MV-4-11 (cell line): ENCODE measurements at regions not wholly inside any gene's neighbourhood (a gene's known extent, or its start where the extent isn't known, plus 50 kb on each side); places are given as distances from the start of the nearest gene placed in this dataset.
"Not testable (repeated sequence)": the region's sequence is repeated elsewhere in the genome, so short reads cannot be mapped to it uniquely, and the experiment has no call there.

Experiments used
- DNase-seq: peaks from one replicate; lab custom pipeline; 2025; lab: John Stamatoyannopoulos, UW

DNA sequence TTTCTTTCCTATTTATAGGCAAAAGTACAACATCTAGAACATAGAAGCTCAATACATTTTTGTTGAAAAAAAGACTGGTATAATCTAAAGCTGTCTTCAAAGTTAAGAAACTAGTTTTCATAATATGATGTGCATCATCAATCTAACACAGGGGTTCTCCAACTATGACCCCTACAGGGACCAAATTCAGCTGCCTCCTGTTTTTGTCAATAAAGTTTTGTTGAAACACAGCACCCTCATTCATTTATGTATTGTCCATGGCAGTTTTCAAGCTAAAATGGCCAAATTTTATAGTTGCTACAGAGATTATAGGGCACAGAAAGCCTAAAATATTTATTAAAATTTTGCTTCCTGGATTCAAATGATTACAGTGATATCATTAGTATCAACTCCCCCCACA is 452.9 kb downstream of the CCER1 start:
- DNase-seq, result no peak

DNA sequence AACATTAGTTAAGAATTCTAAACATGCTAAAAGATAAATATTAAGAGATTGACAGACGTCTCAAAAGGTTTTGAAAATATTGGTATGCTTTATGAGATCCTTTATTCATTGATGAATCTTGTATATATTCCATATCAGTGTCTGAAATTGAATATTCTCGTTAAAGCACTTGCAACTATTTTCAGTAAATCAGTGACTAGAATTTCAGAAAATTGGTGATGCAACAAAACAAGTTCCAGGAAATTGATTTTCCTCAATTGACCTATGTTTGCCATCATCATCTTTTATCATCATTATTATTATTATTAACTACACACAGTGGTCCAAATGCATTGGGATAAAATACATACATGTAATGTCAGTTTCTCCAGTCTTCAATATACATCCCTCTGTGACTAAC is 453.6 kb downstream of the CCER1 start:
- DNase-seq, result no peak

DNA sequence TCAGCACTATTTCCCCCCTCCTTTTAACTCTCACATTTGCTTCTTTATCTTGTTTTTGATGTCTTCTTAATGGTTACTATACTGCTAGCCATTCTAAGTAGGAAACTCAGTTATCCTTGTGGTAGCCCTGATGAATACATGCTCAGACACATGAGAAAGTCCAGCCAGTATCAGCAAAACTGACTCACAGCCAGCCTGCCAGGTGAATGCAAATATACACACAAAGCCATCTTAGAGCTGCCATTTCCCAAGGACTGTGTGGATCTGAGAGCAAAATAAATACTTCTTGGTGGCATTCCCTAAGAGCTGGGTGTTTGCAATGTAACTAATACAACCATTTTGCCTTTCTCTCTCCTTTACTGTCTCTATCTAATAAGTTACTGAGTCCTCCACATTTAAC is 455.2 kb downstream of the CCER1 start:
- no peak for DNase-seq

DNA sequence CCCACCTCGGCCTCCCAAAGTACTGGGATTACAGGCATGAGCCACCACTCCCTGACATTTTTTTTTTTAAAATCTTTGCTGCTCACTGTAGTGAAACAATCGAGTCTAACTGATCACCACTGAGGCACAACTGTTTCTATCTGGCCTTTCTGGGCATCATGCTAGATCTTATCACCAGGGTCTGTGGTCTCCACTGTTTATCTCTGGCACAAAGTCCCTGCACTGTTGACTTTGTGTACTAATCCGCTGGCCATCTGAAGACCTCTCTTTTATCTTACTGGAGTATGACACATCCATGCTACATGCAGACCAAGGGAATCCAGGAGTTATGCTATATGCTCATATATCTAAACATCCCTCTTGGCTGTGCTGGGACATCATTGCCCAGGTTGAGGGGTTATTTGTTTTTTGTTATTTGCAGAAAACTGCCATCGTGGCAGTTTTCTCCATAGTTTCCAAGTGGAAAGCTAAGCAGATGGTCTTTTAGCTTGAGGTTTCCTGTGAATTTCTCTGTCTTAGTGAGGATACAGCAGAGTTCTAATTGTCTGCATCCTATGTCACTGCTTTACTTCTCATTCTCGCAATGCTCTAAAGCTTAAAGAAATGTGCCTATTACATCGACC is 456.9 kb downstream of the CCER1 start:
- no peak for DNase-seq

GRCh38 chr12:90490355-90490754 is 464.6 kb downstream of the CCER1 start:
- DNase-seq, result no peak

- no peak for DNase-seq
Observed at GRCh38 chr12:90489141-90489540, 465.8 kb downstream of the CCER1 start.

- DNase-seq, result no peak
Observed at GRCh38 chr12:90485560-90485959, 469.4 kb downstream of the CCER1 start.

GRCh38 chr12:90484094-90484493 is 470.9 kb downstream of the CCER1 start:
- no peak for DNase-seq

- no peak for DNase-seq
Observed at GRCh38 chr12:90481748-90482147, 473.2 kb downstream of the CCER1 start.

GRCh38 chr12:90479237-90479636 is 475.7 kb downstream of the CCER1 start:
- no peak for DNase-seq

DNA sequence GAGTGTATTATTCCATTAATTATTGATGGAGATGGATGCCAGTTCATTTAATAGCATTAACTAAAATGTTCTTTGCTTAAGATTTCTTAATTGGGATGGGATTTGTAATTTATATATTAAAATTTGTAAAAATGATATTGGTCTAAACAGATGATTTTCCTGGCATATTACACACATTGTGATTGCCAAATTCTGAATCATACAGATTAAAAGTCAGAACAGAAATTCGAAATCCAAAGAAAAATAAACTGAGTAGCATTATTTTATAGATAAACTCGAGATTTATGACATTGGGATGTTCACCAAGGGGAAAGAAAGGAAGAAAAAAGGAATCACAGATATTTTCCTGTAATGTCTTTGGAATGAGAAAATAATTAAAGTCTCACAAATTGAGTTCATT is 481.1 kb downstream of the CCER1 start:
- DNase-seq, result no peak

- DNase-seq, result no peak
Observed at GRCh38 chr12:90460681-90461080, 494.3 kb downstream of the CCER1 start.

GRCh38 chr12:90456248-90456647 is 498.7 kb downstream of the CCER1 start:
- no peak for DNase-seq

DNA sequence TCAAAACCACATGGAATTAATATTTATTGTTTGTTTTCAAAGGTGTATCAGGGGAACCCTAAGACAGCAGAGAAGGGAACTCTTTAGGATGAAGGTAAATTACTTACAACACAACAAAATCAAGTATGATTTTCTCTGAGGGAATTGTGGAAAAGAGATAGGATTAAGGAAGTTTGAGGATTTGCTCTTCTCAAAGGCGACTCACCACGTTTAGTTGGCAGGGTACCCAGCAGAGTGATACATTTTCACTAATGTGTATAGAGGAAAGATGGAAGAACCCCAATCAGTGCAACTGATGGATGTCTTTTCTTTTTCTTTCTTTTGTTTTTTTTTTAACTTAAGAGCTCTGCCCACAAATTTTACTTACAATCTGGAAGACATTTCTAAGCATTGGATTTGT is 499.2 kb downstream of the CCER1 start:
- DNase-seq, result no peak

- DNase-seq, result no peak
Observed at GRCh38 chr12:90449611-90450010, 505.4 kb downstream of the CCER1 start.

GRCh38 chr12:90443466-90443865 is 511.5 kb downstream of the CCER1 start:
- DNase-seq, result not testable (repeated sequence)

- no peak for DNase-seq
Observed at GRCh38 chr12:90441431-90441830, 513.5 kb downstream of the CCER1 start.

- DNase-seq, result no peak
Observed at GRCh38 chr12:90428881-90429280, 526.1 kb downstream of the CCER1 start.

DNA sequence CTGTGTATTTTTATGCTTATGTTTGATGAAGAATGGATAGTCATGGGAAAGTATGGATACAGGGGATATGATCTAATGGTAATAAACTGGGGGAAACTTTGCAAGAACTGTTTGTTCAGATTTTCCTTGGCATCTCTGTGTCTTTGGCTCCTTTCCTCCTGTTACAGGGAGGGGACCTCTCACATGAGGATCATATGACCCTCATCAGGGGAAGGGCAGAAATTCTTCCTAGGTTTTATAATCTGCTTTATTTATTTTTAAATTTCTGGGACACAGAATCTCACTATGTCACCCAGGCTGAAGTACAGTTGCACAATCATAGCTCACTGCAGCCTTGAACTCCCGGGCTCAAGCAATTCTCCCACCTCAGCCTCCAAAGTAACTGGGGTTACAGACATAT is 526.5 kb downstream of the CCER1 start:
- DNase-seq, result no peak

DNA sequence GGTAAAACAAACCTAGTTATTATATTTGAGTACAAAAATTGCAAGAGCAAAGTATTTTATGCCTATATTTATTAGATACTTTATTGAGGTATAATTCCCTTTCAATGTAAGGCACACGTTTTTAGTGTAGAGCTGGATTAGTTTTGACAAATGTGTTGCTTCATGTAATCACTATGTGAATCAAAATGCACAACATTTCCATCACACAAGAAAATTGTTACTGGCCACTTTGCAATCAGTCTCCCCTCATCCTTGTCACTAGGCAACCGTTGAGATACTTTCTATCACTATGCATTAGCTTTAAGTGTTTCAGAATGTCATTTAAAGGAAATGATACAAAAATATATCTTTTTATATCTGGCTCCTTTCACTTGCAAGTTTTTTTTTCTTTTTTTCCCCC is 531.0 kb downstream of the CCER1 start:
- no peak for DNase-seq

- no peak for DNase-seq
Observed at GRCh38 chr12:90410962-90411361, 544.0 kb downstream of the CCER1 start.

- DNase-seq, result no peak
Observed at GRCh38 chr12:90407841-90408240, 547.1 kb downstream of the CCER1 start.

GRCh38 chr12:90404071-90404470 is 550.9 kb downstream of the CCER1 start:
- peak; percentile 68 for DNase-seq

DNA sequence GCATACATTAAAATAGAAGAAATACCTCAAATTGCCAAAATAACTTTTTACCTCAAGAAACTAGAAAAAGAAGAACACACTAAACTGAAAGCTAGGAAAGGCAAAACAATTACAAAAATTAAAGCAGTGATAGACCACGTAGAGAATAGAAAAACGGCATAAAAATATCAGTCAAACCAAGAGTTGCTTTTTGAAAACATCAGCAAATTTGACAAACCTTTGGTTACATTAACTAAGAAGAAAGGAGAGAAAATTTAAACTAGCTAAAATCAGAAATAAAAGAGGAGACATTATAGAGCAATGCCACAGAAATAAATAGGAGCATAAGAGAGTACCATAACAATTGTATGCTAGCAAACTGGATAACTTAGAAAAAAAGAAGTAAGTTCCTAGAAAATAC is 553.8 kb downstream of the CCER1 start:
- DNase-seq, result no peak

DNA sequence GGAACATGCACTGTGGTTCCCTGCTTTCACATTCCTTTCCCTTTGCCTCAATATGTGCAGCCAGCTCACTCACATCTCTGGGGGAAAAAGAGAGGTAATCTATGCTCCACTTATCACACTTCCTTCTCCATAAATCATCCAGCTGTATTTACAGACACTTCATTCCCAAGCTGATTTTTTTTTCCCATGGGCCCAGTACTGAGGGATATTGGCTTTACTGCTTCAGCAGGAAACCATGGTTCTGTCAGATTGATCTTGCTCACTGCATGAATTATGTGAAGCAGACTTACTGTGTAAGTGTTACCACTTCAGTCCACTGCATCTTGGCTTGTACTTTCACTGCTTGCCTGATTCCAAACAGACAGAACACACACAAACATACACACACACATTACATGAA is 555.6 kb downstream of the CCER1 start:
- no peak for DNase-seq
